ENCODE measurements at regions not wholly inside any gene's neighbourhood (a gene's known extent, or its start where the extent isn't known, plus 50 kb on each side); places are given as distances from the start of the nearest gene placed in this dataset.
A peak's percentile ranks its signal among the peaks of the same experiment; 100 is the strongest.

DNA sequence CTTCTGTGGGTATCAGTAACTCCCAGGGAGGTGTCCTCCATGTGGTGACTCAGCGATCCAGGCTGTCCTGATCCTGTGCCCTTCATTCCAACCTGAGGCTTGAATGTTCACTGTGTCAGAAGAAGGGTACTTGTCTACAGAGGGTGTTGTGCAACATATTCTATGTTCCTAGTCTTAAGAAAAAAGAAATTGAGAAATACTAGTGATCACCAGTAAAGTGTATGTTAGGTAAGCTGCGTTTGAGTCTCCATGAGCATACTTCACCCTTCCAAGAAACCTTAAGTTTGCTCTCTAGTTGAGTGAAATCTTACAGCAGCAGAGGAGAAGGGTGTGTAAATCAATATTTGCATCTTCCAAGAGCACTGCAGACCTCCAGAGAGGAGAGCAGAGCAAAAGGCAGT is 122.2 kb upstream of the SLC24A5 start:
- Histone ChIP-seq H2AFZ (ENCODE audit: low read length) (no peak overlapping the region), H3K4me3 (ENCODE audit: low read depth, low read length, poor library complexity, severe bottlenecking) (no peak overlapping the region), H3K9me2 (ENCODE audit: insufficient read depth, low read length) (no peaks in the 10 kb centered on the region), H3K4me2 (ENCODE audit: low read length) (no peak overlapping the region), H3K79me2 (ENCODE audit: insufficient read depth, low read depth, low read length) (no peaks in the 10 kb centered on the region), H4K20me1 (ENCODE audit: insufficient read depth, low read length) (no peaks in the 10 kb centered on the region), H3K4me1 (ENCODE audit: insufficient read depth, low read length, poor library complexity, severe bottlenecking) (peaks cover 25% of the 10 kb centered on the region), H3K9me3 (ENCODE audit: low read length) (no peaks in the 10 kb centered on the region), H3K36me3 (ENCODE audit: insufficient read depth, low read length) (no peaks in the 10 kb centered on the region), H3K27ac (ENCODE audit: low read depth, low read length, poor library complexity, severe bottlenecking) (no peak overlapping the region)
- intact Hi-C loops (cut with micrococcal nuclease; ENCODE audit: unreplicated experiment): no loop called here
- BruUV-seq (replicated peaks): no TSS peak
- CTCF ChIA-PET (ENCODE audit: unreplicated experiment): no interaction called here
- no peak for TF ChIP-seq EZH2phosphoT487 (IDR thresholded peaks at IDR 0.05; ENCODE audit: borderline replicate concordance, low read depth, low read length)
- TF ChIP-seq, protein P1, sequence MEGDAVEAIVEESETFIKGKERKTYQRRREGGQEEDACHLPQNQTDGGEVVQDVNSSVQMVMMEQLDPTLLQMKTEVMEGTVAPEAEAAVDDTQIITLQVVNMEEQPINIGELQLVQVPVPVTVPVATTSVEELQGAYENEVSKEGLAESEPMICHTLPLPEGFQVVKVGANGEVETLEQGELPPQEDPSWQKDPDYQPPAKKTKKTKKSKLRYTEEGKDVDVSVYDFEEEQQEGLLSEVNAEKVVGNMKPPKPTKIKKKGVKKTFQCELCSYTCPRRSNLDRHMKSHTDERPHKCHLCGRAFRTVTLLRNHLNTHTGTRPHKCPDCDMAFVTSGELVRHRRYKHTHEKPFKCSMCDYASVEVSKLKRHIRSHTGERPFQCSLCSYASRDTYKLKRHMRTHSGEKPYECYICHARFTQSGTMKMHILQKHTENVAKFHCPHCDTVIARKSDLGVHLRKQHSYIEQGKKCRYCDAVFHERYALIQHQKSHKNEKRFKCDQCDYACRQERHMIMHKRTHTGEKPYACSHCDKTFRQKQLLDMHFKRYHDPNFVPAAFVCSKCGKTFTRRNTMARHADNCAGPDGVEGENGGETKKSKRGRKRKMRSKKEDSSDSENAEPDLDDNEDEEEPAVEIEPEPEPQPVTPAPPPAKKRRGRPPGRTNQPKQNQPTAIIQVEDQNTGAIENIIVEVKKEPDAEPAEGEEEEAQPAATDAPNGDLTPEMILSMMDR (conservative IDR thresholded peaks at IDR 0.05; ENCODE audit: low read length): no peak
- POLR2A ChIA-PET: interaction anchor here (0.9 kb wide), 1 partner anchor 163 kb away, joined by 3 read pairs; no protein-coding TSS in a partner anchor
- DNase-seq (ENCODE audit: low spot score): no peak

DNA sequence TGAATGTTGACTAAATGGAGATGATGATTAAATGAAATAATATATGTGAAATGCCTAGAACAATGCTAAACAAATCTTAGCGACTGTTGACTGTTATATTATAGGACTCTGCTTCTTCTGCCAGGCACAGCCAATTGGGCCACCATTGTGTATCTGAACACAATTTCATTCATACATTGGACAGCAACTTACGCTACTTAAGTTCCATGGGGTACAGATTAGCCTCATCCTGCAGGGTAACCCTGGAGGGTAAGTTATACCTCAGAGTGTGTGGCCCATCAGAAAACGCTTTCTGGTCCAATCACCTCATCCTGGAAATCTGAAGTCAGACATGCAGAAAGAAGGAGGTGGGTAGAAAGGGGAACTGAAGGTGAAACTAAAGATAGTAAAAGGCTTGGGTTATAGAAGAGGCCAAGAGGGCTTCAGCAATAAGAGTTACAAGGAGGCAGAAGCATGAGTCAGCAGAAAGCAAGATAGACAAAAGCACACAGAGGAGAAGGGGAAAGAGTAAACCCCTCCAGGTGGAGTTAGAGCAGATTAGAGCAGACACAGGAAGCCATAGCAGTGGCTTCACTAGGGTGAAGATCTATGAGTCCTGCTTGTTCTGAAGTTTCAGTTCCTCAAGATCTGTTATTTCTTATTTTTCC is 119.3 kb upstream of the SLC24A5 start:
- H3K4me3 ChIP-seq (ENCODE audit: low read depth, low read length, poor library complexity, severe bottlenecking): no peak overlapping the region
- TF ChIP-seq, protein P1 (conservative IDR thresholded peaks at IDR 0.05; ENCODE audit: low read length): no peak
- TF ChIP-seq EZH2phosphoT487 (IDR thresholded peaks at IDR 0.05; ENCODE audit: borderline replicate concordance, low read depth, low read length): no peak
- no peaks in the 10 kb centered on the region for H3K36me3 ChIP-seq (ENCODE audit: insufficient read depth, low read length)
- no peaks in the 10 kb centered on the region for H3K79me2 ChIP-seq (ENCODE audit: insufficient read depth, low read depth, low read length)
- intact Hi-C loops (cut with micrococcal nuclease; ENCODE audit: unreplicated experiment): no loop called here
- H3K4me1 ChIP-seq (ENCODE audit: insufficient read depth, low read length, poor library complexity, severe bottlenecking): peaks cover 25% of the 10 kb centered on the region
- BruUV-seq (replicated peaks): no TSS peak
- peak overlapping the region; percentile 91 for H2AFZ ChIP-seq (ENCODE audit: low read length)
- H3K9me3 ChIP-seq (ENCODE audit: low read length): no peaks in the 10 kb centered on the region
- peak overlapping the region; percentile 58 for H3K27ac ChIP-seq (ENCODE audit: low read depth, low read length, poor library complexity, severe bottlenecking)
- peak; percentile 75 for DNase-seq (ENCODE audit: low spot score)
- H3K4me2 ChIP-seq (ENCODE audit: low read length): peak overlapping the region; percentile 53
- CTCF ChIA-PET (ENCODE audit: unreplicated experiment): no interaction called here
- no peaks in the 10 kb centered on the region for H3K9me2 ChIP-seq (ENCODE audit: insufficient read depth, low read length)
- POLR2A ChIA-PET: no interaction called here
- no peaks in the 10 kb centered on the region for H4K20me1 ChIP-seq (ENCODE audit: insufficient read depth, low read length)

DNA sequence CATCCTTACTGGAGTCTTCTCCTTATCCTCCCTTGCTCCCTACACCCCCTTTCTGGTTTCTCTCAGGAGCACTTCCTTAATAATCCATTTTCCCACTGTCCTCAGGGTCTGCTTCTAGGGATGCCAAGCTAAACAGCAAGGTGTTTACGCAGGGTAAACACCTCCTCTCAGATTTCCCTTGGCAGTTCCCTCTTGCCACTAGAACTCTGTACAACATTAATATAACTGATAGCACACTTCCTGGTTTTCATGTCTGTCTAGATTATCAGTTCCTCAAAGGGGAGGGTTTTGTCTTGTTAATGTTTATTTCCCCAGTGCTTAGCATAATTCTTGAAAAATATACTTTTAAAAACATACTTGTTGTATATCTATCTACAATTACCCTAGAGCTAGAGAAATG is 118.0 kb upstream of the SLC24A5 start:
- H3K9me2 ChIP-seq (ENCODE audit: insufficient read depth, low read length): no peaks in the 10 kb centered on the region
- intact Hi-C loops (cut with micrococcal nuclease; ENCODE audit: unreplicated experiment): no loop called here
- POLR2A ChIA-PET: interaction anchor here (0.7 kb wide), 1 partner anchor 66 kb away, joined by 3 read pairs; no protein-coding TSS in a partner anchor
- H4K20me1 ChIP-seq (ENCODE audit: insufficient read depth, low read length): no peaks in the 10 kb centered on the region
- TF ChIP-seq EZH2phosphoT487 (IDR thresholded peaks at IDR 0.05; ENCODE audit: borderline replicate concordance, low read depth, low read length): no peak
- TF ChIP-seq, protein P1 (conservative IDR thresholded peaks at IDR 0.05; ENCODE audit: low read length): no peak
- peak overlapping the region; percentile 58 for H3K27ac ChIP-seq (ENCODE audit: low read depth, low read length, poor library complexity, severe bottlenecking)
- H3K4me3 ChIP-seq (ENCODE audit: low read depth, low read length, poor library complexity, severe bottlenecking): no peak overlapping the region
- peak overlapping the region; percentile 91 for H2AFZ ChIP-seq (ENCODE audit: low read length)
- no peaks in the 10 kb centered on the region for H3K79me2 ChIP-seq (ENCODE audit: insufficient read depth, low read depth, low read length)
- peak overlapping the region; percentile 53 for H3K4me2 ChIP-seq (ENCODE audit: low read length)
- H3K36me3 ChIP-seq (ENCODE audit: insufficient read depth, low read length): no peaks in the 10 kb centered on the region
- peaks cover 25% of the 10 kb centered on the region for H3K4me1 ChIP-seq (ENCODE audit: insufficient read depth, low read length, poor library complexity, severe bottlenecking)
- no TSS peak for BruUV-seq (replicated peaks)
- no peaks in the 10 kb centered on the region for H3K9me3 ChIP-seq (ENCODE audit: low read length)
- no peak for DNase-seq (ENCODE audit: low spot score)
- CTCF ChIA-PET (ENCODE audit: unreplicated experiment): no interaction called here

All from OCI-LY7 (cell line).